LNCaP clone FGC (cell line): ENCODE measurements at regions not wholly inside any gene's neighbourhood (a gene's known extent, or its start where the extent isn't known, plus 50 kb on each side); places are given as distances from the start of the nearest gene placed in this dataset.

Experiments used
- DNase-seq: peaks from one replicate; pipeline ENCODE4 v3.0.0-alpha.2; 2011; ENCODE audit warnings: low read depth
- H3K4me3 ChIP-seq: 2 replicates; pipeline ENCODE4 v1.5.1; 2011; ENCODE audit warnings: mild to moderate bottlenecking, low read depth, low read length, control low read depth
- CTCF ChIP-seq: IDR thresholded peaks from 2 replicates; pipeline ENCODE4 v1.5.1; 2012; ENCODE audit warnings: mild to moderate bottlenecking; ENCODE audit not compliant: control insufficient read depth, insufficient read depth; ENCODE audit errors: extremely low read depth

DNA sequence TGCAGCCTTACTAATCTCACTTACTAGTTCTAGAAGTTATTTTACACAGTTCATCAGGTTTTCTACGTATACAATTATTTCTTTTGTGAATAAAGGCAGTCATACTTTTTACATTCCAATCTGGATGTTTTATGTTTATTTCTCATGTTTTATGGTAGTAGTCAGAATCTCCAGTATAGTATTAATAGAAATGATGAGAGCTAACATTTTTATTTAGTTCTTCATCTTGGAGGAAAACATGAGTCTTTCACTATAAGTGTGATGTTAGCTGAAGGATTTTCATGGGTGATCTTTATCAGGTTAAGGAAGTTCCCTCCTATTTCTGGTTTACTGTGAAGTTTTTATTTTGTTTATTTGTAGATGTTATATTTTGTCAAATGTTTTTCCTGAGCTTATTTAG lies 256.1 kb upstream of the GIMD1 start:
- H3K4me3 ChIP-seq: no peak overlapping the region
- no peak for TF ChIP-seq CTCF
- no peak for DNase-seq

DNA sequence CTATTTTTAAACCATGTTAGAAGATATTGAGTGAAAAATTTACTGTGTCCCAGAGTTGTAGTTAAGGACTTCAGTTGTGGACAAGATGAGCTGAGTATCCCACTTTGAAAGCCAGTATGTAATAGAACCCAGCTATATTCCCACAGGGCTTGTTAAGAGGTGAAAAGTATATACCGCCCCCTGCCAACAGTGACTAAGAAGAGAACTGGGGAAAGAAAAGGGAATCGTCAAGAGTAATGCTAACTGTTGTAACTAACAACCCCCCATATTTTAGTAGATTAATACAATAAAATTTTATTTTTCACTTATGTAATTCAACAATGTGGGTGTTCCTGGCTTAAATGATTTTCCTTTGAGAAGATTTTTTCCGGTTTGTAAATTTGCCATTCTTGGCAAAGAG lies 250.4 kb upstream of the GIMD1 start:
- no peak overlapping the region for H3K4me3 ChIP-seq
- no peak for TF ChIP-seq CTCF
- DNase-seq: no peak

GRCh38 chr4:106615961-106616360 lies 247.4 kb upstream of the GIMD1 start:
- no peak for DNase-seq
- no peak for TF ChIP-seq CTCF
- no peak overlapping the region for H3K4me3 ChIP-seq

DNA sequence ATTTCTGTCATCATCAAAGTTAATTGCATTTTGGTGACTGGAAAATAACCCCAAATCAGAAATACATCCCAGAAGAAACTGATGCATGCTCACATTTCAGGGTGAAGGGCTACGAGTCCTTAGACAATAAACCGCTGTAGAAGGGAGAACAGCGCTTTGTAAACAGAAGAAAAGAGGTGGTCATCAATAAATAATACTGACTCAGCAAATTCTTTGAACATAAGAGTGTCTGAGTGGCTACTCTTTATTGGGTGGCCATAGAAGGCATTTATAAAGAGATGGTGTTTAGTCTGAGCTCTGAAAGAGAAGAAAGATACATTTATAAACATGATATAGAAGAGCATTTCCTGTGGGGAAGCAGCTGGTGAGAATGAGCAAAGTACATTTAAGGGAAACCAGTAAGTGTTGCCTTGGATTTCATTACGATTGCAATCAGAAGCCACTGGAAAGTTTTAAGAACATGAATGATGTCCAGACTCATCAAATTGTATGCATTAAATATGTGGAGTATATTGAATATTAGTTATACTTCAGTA lies 246.9 kb upstream of the GIMD1 start:
- H3K4me3 ChIP-seq: no peak overlapping the region
- no peak for DNase-seq
- TF ChIP-seq CTCF: no peak

GRCh38 chr4:106614441-106614840 lies 245.9 kb upstream of the GIMD1 start:
- no peak for TF ChIP-seq CTCF
- DNase-seq: no peak
- no peak overlapping the region for H3K4me3 ChIP-seq

DNA sequence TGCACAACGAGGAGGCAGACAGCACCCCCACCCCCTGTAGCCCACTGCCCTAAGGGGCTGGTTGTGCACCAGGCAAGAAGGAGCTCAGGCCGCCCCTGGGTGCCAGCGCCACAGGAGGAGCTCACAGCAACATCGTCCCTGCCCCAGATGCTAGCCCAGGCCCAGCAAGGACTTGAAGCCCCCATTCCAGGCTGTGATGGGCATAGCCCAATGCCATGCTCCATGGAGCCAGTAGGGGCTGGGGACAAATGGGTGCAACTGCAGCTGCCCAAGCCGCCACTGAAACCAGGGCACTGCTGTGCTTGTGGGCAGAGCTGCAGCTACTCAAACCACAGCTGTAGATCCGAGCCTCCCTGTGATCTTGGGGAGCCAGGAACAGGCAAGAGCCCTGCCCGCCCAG lies 241.3 kb upstream of the GIMD1 start:
- TF ChIP-seq CTCF: no peak
- no peak for DNase-seq
- no peak overlapping the region for H3K4me3 ChIP-seq

DNA sequence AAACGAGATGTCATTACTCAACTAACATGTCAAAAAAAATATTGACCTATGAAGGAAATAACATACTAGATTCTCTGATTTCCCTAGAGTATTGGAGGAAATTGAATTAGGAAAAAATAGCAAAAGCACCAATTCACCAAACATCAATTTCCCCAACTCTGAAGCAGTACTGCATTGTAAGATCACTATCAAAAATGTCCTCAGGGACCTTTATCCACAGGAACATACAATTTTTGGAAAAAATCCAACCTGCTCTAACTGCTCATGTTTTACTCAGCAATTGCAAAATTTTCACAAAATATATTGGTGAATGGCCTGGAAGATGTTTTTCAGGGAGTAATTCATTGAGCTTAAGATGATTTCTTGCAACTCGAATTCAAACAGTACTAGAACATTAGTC lies 239.0 kb upstream of the GIMD1 start:
- no peak overlapping the region for H3K4me3 ChIP-seq
- DNase-seq: no peak
- no peak for TF ChIP-seq CTCF
